ENCODE measurements at regions not wholly inside any gene's neighbourhood (a gene's known extent, or its start where the extent isn't known, plus 50 kb on each side); places are given as distances from the start of the nearest gene placed in this dataset.

DNA sequence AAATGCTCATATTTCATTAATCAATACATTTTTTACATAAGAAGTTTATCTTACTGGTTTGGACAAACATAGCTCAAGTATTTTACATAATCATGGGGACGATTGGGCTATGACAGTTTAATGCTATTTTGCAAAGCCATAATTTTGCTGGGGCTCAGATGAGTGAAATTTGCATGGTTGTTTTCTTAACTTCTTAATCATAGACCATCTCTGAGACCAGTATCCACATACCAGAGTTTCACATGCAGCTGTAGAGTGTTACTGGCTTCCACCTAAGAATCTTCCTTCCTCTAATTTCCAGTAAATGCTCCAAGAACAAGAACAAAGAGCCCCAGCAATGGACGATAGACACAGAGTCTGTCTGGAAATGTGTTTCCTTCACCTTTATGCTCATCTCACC, 303.0 kb upstream of the TMEM132C start:
- TF ChIP-seq, protein P1, sequence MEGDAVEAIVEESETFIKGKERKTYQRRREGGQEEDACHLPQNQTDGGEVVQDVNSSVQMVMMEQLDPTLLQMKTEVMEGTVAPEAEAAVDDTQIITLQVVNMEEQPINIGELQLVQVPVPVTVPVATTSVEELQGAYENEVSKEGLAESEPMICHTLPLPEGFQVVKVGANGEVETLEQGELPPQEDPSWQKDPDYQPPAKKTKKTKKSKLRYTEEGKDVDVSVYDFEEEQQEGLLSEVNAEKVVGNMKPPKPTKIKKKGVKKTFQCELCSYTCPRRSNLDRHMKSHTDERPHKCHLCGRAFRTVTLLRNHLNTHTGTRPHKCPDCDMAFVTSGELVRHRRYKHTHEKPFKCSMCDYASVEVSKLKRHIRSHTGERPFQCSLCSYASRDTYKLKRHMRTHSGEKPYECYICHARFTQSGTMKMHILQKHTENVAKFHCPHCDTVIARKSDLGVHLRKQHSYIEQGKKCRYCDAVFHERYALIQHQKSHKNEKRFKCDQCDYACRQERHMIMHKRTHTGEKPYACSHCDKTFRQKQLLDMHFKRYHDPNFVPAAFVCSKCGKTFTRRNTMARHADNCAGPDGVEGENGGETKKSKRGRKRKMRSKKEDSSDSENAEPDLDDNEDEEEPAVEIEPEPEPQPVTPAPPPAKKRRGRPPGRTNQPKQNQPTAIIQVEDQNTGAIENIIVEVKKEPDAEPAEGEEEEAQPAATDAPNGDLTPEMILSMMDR (IDR thresholded peaks at IDR 0.05; ENCODE audit: unreplicated experiment): no peak
- Mint-ChIP-seq H3K9me3 (ENCODE audit: low read depth, unreplicated experiment) (peaks cover 18% of the 10 kb centered on the region), H3K4me1 (ENCODE audit: low read depth, unreplicated experiment) (no peaks in the 10 kb centered on the region), H3K27me3 (ENCODE audit: unreplicated experiment) (no peaks in the 10 kb centered on the region), H3K36me3 (ENCODE audit: insufficient read depth, unreplicated experiment) (no peaks in the 10 kb centered on the region), H3K4me3 (ENCODE audit: low read depth, unreplicated experiment) (no peak overlapping the region), H3K27ac (ENCODE audit: unreplicated experiment) (no peak overlapping the region)
- CTCF ChIA-PET: no interaction called here
- no peak for DNase-seq
- no TSS peak for BruUV-seq (replicated peaks)
- intact Hi-C loops (cut with micrococcal nuclease; ENCODE audit: unreplicated experiment): no loop called here

DNA sequence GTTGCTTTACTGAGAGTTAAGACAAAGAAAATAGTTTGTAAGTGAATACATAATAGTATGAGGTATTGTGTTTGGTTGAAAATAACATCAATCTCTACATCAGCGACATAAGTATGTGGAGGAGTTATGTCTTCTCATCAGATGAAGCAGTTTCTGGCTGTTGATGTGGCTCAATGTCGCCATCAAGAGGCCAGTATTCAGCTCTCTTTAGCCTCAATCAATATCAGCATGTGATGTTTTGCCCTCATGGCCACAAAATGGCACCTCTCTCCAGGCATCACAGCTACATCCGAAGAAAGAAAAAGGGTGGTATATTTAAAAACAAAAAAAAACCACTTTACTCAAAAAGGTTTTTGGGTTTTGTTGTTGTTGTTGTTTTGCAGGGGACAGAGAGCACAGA, 302.3 kb upstream of the TMEM132C start:
- BruUV-seq (replicated peaks): no TSS peak
- no peak for DNase-seq
- Mint-ChIP-seq H3K9me3 (ENCODE audit: low read depth, unreplicated experiment) (peaks cover 16% of the 10 kb centered on the region), H3K36me3 (ENCODE audit: insufficient read depth, unreplicated experiment) (no peaks in the 10 kb centered on the region), H3K27me3 (ENCODE audit: unreplicated experiment) (no peaks in the 10 kb centered on the region), H3K4me1 (ENCODE audit: low read depth, unreplicated experiment) (no peaks in the 10 kb centered on the region), H3K4me3 (ENCODE audit: low read depth, unreplicated experiment) (no peak overlapping the region), H3K27ac (ENCODE audit: unreplicated experiment) (no peak overlapping the region)
- CTCF ChIA-PET: no interaction called here
- TF ChIP-seq, protein P1 (IDR thresholded peaks at IDR 0.05; ENCODE audit: unreplicated experiment): no peak
- intact Hi-C loops (cut with micrococcal nuclease; ENCODE audit: unreplicated experiment): no loop called here

DNA sequence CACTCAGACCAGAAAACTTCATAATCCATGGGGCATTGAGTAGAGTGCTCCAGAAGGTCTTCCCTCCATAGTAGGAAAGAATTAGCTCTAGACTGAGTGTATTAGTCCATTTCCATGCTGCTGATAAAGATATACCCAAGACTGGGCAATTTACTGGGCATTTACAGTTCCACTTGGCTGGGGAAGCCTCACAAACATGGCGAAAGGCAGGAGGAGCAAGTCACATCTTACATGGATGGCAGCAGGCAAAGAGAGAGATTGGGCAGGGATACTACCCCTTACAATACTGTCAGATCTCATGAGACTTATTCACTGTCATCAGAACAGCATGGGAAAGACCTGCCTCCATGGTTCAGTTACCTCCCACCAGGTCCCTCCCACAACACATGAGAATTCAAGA, 300.6 kb upstream of the TMEM132C start:
- intact Hi-C loops (cut with micrococcal nuclease; ENCODE audit: unreplicated experiment): no loop called here
- no peak overlapping the region for H3K4me3 Mint-ChIP-seq (ENCODE audit: low read depth, unreplicated experiment)
- CTCF ChIA-PET: no interaction called here

DNA sequence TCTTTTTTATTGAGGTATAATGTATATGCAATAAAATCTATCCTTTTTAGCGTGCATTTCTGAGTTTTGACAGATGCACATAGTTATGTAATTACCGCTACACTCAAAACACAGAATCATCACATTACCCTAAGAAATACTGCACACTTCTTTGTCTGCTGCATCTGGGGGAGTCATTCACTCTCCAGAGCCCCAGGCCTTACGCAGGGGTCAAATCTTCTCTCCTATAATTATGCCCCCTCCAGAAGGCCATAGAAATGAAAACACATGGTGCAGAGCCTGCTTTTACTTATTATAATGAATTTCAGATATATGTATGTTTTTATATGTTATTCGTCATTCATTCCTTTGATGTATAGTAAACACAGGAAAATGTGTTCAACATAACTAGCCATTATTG, 296.5 kb upstream of the TMEM132C start:
- no peaks in the 10 kb centered on the region for H3K4me1 Mint-ChIP-seq (ENCODE audit: low read depth, unreplicated experiment)
- TF ChIP-seq, protein P1 (IDR thresholded peaks at IDR 0.05; ENCODE audit: unreplicated experiment): no peak
- intact Hi-C loops (cut with micrococcal nuclease; ENCODE audit: unreplicated experiment): no loop called here
- no peak for DNase-seq
- no peak overlapping the region for H3K4me3 Mint-ChIP-seq (ENCODE audit: low read depth, unreplicated experiment)
- BruUV-seq (replicated peaks): no TSS peak
- no peak overlapping the region for H3K27ac Mint-ChIP-seq (ENCODE audit: unreplicated experiment)
- CTCF ChIA-PET: no interaction called here
- H3K27me3 Mint-ChIP-seq (ENCODE audit: unreplicated experiment): no peaks in the 10 kb centered on the region
- no peaks in the 10 kb centered on the region for H3K36me3 Mint-ChIP-seq (ENCODE audit: insufficient read depth, unreplicated experiment)
- H3K9me3 Mint-ChIP-seq (ENCODE audit: low read depth, unreplicated experiment): peaks cover 19% of the 10 kb centered on the region

More for the DNA sequence above, 300.6 kb upstream of the TMEM132C start:
- Mint-ChIP-seq H3K4me1 (ENCODE audit: low read depth, unreplicated experiment) (no peaks in the 10 kb centered on the region), H3K9me3 (ENCODE audit: low read depth, unreplicated experiment) (peaks cover 16% of the 10 kb centered on the region), H3K27ac (ENCODE audit: unreplicated experiment) (no peak overlapping the region), H3K27me3 (ENCODE audit: unreplicated experiment) (no peaks in the 10 kb centered on the region), H3K36me3 (ENCODE audit: insufficient read depth, unreplicated experiment) (no peaks in the 10 kb centered on the region)
- TF ChIP-seq, protein P1 (IDR thresholded peaks at IDR 0.05; ENCODE audit: unreplicated experiment): no peak
- no peak for DNase-seq
- BruUV-seq (replicated peaks): no TSS peak

DNA sequence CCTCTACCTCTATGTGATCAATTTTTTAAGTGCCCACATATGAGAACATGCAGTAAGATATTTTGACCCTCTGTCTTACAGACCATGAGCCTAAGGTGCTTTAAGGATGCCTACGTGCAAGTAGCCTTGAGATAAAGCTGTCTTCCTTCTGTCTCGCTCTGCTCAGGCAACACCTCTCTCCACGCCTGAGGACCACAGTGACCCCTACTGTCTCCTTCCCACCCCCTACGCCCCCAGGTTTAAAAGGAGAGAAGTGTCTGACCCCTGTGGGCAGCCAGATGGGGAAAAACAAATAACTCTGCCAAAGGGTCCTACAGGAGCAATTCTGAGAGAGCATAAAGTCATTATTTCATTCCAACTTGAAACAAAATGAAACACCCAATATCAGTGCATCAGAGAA, 286.4 kb upstream of the TMEM132C start:
- H3K36me3 Mint-ChIP-seq (ENCODE audit: insufficient read depth, unreplicated experiment): no peaks in the 10 kb centered on the region

More for the DNA sequence above, 286.4 kb upstream of the TMEM132C start:
- peaks cover 21% of the 10 kb centered on the region for H3K9me3 Mint-ChIP-seq (ENCODE audit: low read depth, unreplicated experiment)
- TF ChIP-seq, protein P1 (IDR thresholded peaks at IDR 0.05; ENCODE audit: unreplicated experiment): no peak
- no TSS peak for BruUV-seq (replicated peaks)
- H3K4me1 Mint-ChIP-seq (ENCODE audit: low read depth, unreplicated experiment): no peaks in the 10 kb centered on the region
- intact Hi-C loops (cut with micrococcal nuclease; ENCODE audit: unreplicated experiment): no loop called here
- DNase-seq: no peak
- CTCF ChIA-PET: no interaction called here
- no peak overlapping the region for H3K4me3 Mint-ChIP-seq (ENCODE audit: low read depth, unreplicated experiment)
- H3K27ac Mint-ChIP-seq (ENCODE audit: unreplicated experiment): no peak overlapping the region
- no peaks in the 10 kb centered on the region for H3K27me3 Mint-ChIP-seq (ENCODE audit: unreplicated experiment)
